OCI-LY3 (cell line): ENCODE measurements at regions not wholly inside any gene's neighbourhood (a gene's known extent, or its start where the extent isn't known, plus 50 kb on each side); places are given as distances from the start of the nearest gene placed in this dataset.

Experiments used
- EZH2phosphoT487 ChIP-seq: fragments of 200-600 bp; shearing (Covaris generic); IDR thresholded peaks from 2 replicates; pipeline ENCODE4 v1.6.1; 2018; ENCODE audit warnings: antibody characterized with exemption, mixed run types, low read depth
- TF ChIP-seq, protein P1 (sequence below): fragments of 200-600, 300-600 bp; sonication (generic); IDR thresholded peaks from 2 replicates; pipeline ENCODE4 v1.5.1; 2014; ENCODE audit warnings: antibody characterized with exemption, low read length, low read depth

DNA sequence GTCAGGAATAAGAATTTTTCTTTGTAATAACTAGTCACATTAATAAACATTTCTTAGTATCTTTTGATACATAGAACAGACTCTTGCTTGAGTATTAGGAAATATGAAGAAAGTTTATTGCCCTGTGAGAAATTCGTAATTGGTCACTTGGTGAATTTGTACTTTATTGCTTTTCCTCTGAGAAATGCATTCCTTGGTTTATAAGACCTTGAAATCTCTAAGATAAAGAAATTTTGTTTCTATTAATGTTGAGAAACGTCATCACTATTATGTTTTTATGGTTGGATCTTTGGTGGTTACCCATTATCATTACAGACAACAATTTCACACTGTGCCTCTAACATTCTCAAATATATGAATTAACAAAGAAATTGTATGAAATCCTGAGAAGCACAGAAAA is 652.0 kb upstream of the NECTIN3 start:
- TF ChIP-seq, protein P1, sequence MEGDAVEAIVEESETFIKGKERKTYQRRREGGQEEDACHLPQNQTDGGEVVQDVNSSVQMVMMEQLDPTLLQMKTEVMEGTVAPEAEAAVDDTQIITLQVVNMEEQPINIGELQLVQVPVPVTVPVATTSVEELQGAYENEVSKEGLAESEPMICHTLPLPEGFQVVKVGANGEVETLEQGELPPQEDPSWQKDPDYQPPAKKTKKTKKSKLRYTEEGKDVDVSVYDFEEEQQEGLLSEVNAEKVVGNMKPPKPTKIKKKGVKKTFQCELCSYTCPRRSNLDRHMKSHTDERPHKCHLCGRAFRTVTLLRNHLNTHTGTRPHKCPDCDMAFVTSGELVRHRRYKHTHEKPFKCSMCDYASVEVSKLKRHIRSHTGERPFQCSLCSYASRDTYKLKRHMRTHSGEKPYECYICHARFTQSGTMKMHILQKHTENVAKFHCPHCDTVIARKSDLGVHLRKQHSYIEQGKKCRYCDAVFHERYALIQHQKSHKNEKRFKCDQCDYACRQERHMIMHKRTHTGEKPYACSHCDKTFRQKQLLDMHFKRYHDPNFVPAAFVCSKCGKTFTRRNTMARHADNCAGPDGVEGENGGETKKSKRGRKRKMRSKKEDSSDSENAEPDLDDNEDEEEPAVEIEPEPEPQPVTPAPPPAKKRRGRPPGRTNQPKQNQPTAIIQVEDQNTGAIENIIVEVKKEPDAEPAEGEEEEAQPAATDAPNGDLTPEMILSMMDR = no peak
- no peak for TF ChIP-seq EZH2phosphoT487
